Hematopoietic multipotent progenitor cell treated with erythropoietin and hydrocortisone succinate and interleukin-3 and kit ligand, for 17 days (in vitro differentiated cells): ENCODE measurements at regions not wholly inside any gene's neighbourhood (a gene's known extent, or its start where the extent isn't known, plus 50 kb on each side); places are given as distances from the start of the nearest gene placed in this dataset.

Experiments
- DNase-seq: peaks from one replicate; pipeline ENCODE4 v3.0.0-alpha.2; 2015; ENCODE audit warnings: low spot score

DNA sequence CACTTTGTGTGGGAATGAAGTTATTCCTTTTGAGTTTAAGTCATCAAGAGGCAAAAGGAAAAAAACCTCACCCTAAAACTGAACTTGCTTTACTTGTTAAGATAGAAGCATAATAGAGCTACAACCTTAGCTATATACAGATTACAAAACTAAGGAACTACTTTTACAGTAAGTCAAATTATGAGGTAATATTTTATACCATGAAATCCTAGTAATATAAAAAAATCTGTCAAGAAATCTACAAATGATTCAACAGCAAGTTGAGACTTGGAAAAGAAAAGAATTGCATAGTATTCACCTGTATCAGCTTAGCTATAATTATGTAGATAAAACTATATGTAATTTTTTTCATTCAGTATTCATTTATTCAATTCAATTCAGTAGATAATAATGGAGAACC, 335.3 kb downstream of the KLF5 start:
- no peak for DNase-seq

DNA sequence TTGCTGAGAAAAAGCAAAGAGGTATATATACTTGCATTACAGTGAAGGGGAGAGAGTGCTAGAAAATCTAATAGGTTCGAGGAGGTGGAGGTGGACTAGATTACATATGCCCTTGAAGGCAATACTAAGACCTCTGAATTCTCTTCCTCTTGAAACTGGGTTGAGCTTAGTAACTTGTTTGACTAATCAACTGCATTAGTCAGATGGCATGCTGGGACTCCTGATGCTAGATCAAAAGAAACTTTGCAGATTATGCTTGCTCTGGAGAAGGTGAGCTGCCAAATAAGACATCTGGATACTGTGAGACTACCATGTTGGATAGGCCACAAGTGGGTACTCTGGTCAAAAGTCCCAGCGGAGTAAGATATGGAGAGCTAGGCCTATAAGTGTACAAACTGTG, 331.3 kb downstream of the KLF5 start:
- no peak for DNase-seq

DNA sequence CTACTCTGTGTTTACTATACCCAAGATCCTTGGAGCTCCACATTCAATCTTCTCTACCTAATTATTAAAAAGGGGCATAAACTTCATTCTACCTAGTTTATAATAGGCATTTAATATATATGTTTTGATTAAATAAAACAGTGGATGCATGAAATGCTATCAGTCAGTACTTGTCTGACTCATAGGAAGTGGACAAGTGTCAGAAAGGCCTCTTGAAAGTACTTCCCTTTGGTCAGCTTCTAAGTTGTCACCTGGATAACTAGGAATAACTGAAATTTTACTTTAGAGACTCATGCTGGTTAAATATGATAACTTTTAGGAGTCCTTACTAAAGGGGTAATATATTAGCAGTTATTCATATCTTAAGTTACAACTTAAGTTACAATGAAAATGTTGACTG, 329.8 kb downstream of the KLF5 start:
- no peak for DNase-seq

DNA sequence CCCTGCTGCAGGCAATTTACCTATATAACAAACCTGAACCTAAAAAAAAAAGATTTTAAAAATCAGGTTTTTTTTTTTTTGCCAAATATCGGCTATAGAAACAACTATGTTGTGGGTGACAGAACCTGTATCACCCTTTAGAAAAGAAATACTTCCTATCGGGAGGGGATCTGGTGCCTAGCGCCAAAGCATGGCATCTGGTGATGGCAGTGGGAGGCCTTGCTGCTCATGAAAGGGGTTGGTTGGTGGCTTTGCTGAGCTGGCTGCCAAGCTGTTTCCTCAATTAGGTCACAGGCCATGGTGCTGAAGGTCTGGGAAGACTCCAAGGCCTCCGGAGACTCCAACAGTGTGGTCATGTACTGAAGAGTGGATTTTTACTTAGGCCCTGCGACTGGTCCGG, 328.5 kb downstream of the KLF5 start:
- no peak for DNase-seq

DNA sequence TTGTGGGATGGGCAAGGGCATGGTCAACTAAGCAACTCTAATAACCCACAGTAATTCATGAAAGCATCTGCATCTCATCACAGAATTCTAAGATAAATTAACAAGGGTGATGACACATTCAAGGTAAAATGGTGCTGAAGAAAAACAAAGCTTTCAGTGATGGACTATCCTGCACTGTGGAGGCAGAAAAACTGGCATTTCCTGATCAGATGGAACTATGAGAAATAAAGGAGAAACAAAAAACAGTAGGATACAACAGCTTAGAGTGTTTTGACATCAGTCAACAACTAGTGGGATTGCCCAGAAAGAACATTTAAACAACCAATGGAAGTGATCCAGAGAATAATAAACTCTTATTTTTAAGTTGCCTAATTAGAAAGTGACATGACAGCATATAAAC, 327.0 kb downstream of the KLF5 start:
- DNase-seq, result no peak

DNA sequence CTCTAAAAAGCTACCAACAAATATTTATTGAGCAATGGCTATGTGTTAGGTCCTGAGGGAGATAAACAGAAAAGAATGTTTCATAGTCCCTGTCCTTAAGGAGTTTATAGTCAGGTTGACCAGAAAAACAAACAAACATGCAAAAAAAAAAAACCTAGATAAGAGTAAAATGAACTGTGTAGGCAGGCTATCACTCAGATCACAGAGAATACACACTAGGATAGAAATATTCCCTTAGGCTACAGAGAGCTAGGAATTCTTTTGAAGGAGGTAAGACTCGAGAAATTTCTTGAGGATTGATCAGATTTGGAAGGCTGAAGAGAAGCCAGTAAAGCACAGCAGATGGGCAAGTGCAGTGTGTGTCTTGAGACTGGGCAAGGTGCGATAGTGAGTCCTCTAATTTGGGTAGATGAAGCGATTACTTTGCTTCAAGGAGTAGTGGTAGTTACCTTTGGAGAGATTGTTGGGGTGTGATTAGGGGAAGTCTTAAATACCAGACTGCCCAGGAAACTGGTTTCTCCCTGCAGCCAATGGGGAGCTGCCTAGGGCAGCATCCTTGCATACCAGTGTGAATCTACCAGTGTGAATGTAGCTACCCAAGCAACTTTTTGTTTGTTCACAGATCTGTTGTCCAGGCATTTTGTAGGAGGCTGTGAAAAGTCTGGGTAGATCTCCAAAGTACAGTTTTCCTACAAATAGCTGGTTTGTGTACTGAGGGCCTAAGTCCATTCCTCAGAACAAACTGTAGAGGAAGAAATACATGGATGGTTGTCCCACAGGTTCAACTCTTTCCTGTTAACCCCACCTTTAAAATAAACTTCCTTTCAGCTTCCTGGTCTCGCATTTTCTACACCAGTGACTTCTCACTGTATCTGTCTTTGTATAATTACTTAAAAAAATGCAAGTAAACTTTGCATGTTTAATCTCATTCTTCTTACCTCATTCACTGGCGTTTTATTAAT, 314.1 kb downstream of the KLF5 start:
- DNase-seq, result no peak

DNA sequence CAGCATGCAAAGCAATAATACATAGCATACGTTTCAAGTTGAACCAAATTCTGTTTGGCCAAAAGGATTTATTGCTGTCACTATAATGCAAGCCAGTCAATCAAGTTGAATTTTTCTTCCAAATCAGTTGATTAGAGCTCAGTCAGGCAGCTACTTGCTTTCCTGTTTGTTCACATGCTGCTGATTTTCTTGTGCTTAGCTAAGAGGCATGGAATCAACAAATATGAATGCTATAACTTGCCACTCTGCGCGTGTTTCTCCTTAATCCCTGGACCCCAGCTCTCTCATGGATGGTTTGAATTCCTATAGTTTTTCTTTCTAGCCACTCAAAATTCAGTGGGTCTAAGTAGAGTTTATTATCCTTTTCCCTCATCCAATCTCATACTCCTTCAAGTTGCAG, 311.3 kb downstream of the KLF5 start:
- DNase-seq, result no peak

DNA sequence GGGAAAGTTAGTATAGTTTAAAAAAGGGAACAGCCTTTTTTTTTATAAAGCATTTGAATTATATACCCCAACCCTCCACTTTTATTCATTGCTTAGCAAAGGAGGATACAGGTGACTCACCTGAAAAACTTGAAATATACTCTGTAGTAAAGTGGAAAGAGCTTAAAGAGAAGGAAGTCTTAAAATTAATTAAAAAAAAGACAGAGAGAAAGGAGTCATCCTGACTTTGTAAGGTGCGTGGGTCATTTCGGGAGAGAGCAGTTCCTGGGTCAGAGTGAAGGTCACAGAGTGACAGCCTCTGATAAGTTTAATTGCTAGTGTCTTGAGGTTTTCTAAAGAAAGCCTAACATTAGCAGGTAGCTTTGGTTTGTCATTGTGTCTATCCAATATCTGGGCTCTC, 310.3 kb downstream of the KLF5 start:
- no peak for DNase-seq

DNA sequence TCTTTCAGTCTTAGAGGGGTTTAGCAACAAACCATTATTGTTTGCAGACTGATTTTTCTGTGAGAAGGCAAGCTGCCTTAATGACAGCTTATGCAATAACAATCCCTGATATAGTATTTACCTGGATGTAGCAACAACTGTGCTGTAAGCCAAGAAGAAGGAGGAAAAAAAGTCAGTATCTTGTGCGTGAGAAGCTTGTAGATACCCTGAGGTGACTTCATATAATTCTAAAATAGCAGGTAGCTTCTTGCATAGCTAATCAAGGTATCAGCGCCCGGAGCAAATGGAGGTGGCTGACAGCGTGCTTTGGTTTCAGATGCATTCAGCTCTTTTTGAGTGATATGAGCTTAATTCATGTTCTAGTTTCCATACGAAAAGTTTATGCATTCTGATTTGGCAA, 309.8 kb downstream of the KLF5 start:
- no peak for DNase-seq

DNA sequence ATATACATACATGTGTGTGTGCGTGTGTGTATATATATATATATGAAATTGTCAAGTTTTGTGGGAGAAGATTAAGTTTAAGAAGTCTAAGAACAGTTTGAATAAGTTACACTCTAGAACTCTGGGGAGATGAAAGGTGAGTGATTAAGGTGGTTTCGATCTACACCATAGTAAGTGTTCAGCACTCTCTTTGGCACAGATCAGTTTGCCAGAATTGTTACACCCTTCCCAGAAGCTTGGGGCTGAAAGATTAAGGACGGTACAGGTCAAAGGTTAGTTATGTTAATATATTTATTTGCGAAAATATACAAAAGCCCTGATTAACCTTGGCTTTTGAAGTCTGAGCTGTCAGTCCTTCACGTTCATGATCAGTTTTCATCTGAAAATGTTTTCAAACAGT, 309.1 kb downstream of the KLF5 start:
- DNase-seq, result no peak

DNA sequence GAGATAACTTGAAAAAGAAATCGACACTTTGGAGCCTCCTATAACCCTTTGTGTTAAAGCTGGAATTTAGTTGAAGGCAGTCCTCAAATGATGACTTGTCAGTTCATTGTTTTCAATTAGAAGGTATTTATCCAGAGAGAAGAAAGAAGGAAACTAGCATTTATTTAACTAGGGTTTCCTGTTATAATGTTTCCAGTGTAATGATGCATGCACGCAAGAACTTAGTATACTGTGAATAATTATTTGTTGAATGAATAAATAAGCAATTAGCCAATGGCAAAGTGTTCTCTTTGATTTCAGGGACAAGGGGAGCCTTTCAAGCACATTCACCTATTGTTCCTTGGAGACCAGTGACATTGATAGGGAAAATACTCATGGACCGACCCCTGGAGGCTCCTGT, 307.4 kb downstream of the KLF5 start:
- no peak for DNase-seq

DNA sequence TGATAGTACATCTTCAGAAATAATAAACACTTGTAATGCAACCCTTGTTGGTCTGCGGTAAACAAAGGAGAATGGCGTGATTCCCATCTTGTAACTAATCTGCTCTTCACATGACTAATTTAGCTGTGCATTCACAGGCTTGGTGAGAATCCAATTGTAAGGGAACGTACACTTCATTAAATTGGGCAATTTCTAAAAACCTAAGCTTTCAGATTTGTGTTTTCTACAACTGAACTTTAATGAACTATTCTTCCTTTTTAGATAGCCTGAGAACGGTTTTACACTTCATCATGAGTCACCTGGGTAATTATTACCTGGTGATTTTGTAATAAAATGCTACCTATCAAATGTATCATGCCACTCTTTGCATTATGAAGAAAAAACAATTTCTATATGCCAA, 306.9 kb downstream of the KLF5 start:
- DNase-seq, result no peak

DNA sequence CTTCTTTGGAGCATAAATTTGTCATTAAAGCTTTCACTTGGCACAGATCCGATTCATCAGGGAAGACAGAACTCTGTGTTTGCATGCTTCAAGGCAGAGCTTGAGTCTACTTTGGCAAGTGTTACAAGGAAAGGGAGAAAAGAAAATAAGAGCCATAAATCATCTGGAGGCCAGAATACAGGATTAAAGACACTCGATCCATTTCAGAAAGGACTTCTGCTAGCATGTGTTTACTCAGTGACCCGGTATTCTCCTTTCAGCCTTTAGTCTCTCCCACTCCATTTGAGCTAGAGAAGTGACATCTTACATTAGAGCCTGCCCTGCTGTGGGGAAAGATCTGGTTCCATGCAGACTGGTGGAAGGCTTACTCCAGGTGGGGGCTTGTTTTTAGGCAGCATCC, 306.4 kb downstream of the KLF5 start:
- no peak for DNase-seq

DNA sequence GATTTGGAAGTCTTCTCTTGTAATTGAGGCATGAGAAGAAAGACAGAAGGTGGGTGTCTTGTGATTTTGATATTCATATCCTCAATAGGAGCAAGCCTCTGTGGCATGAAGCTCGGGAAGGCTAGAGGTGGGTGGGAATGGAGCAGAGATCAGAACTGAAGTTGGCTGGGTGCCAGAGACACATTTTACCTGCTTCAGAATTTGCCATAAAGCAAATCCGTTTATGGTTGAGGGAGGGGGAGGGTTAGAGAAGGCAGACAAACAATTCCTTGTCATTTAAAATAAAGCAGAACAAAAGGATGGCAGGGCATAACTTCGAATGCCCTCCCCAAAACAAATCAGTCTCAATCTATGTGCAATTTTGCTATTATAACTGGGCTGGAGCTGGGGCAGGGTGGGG, 305.9 kb downstream of the KLF5 start:
- DNase-seq, result no peak

DNA sequence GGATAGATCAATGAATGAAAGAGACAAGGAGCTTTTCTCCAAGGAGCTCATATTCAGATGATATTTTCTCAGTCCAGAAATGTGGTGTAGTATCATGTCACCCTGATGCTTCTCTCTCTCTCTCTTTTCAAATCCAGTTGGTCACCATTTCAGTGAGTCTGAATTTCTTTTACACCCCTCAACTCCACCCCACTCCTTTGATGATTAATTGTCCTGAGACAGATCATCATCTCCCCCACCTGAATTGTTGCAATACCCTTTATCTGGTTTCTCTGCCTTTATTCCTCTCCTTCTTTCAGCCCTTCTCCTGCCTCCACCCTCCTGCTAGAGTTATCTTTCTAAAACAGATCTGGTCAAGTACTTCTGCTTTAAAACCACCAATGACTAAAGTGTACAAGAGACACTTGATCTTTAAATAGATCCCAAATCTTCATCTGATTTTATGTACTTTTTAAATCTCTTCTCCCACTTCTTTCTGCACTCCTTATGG, 299.8 kb downstream of the KLF5 start:
- no peak for DNase-seq

DNA sequence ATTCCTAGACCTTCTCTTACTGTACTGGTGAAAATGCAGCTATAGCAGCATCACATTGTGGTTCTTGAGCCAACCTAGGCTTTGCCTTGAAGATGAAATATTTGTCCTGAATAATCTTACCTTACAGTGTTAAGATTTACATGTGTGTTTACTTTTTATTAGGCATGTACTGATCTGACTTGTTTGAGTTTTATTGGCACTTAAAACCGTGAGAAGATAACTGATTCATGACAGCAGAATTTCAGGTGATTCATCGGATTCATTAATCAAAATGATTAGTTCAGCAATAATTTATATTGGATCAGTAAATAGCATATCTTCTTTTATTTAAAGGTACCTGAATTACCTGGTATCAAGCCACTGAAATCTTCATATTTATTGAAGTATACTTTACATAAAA, 296.3 kb downstream of the KLF5 start:
- DNase-seq, result no peak

DNA sequence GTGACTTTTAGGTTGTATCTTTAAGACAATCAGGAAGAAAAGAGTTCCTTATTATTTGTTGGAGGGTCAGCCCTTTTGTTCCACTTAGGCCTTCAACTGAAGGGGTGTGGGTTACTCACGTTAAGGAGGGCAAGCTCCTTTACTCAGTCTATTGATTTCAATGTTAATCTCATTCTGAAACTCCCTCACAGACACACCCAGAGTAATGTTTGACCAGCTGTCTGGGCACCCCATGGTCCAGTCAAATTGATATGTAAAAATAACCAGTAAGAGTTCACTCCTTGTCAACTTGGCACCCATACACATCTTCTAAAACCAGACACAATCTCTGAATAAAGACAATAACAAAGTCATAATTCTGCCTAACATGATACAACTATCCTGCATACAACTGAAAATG, 292.9 kb downstream of the KLF5 start:
- DNase-seq, result no peak

DNA sequence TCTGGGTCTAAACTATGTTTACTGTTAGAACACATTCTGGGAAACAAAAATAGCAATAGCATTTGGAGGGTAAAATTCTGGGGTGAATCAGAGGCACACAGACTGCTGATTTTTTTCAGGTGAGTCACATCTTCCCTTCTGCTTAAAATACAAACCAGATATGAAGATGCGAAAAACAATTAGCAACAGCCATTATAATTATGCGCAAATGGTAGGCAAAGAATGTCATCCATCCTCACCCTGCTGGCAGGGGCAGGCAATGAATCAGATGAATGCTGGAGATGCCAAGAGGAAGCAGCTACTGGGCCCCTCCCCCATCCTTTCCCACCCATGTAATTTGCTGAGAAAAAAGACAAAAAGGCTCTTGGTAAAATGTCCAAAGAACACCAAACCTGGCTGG, 282.9 kb downstream of the KLF5 start:
- DNase-seq, result no peak

DNA sequence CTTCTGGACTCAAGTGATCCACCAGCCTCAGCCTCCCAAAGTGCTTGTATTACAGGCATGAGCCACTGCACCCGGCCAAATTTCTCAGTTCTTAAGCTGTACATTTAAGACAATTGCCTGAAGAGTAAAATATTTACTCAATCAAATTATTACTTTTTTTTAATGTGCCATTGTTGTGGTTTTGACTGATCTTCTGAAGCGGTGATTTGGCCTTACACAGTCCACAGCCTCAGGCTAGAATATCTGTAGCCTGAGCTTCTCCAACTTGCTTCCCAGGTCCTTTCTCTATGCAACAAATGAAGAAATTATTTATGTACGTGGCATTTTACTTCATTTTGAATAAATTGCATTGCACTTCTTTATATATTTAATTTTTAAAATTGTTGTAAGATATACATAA, 281.3 kb downstream of the KLF5 start:
- DNase-seq, result no peak

DNA sequence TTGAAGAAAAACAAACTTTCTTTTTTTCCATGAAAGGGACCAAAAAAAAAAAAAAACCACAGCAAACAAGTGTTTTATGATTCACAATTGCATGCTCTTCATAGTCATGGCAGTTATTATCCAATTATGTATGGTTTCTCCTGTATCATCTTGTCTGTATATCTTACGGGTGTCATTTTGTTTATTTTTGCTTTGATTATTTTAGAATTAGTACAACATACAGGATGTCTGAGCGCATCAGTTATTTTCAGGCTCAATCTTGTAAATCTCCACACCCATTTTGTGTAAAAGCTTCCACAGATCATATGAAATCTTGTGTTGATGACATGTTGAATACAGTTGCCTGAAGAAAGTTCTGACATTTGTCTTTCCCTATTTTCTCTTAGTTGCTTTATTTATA, 280.3 kb downstream of the KLF5 start:
- DNase-seq, result no peak

DNA sequence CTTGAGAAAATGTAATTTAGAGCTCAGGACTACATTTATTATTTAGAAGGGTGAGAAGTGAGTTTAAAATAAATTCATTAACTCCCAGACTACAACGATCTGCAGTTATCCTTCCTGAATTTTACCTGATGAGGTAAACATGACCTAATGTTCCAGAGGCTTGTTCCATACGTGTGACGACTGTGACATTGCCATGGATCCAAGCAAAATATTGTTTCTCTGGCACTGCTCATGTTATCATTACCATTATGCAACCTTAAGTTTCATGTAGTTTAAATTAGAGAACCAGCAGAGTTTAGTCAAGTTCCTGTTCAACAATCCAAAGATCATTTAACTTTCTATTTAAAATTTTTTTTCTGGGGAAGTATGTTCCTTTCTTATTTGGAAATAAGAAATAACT, 279.6 kb downstream of the KLF5 start:
- DNase-seq, result no peak

DNA sequence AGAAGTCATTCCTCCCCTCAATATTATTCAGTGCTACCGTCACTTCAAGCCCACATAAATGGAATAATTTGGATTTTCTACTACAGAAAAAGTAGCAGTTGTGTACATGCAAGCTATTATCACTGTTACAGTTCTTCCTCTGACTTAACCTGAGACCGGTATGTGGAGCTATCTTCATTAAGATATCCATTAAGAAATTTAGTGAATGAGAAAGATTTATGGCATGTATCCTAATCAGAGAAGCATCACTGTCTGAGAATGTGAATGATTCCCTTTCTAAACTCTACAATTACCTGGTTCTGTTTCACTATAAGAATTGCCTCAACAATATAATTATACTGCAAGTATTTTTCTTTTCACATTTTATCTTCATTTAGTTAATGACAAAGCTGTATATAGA, 278.7 kb downstream of the KLF5 start:
- no peak for DNase-seq

DNA sequence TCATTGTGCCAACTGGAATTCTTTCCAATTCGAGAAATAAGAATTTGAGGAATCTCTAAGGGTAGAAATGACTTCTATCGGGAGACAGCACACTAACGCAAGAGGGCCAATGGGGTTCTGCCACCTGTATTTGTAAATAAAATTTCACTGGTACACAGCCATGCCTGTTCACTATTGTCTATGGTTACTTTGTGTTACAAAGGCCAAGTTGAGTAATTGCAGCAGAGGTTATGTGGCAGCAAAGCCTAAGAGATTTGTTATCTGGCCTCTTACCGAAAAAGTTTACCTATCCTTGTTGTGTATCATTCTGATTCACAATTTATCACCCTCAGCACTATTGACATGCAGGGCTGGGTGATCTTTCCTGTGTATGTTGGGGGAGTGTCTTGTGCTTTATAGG, 278.0 kb downstream of the KLF5 start:
- DNase-seq, result no peak

DNA sequence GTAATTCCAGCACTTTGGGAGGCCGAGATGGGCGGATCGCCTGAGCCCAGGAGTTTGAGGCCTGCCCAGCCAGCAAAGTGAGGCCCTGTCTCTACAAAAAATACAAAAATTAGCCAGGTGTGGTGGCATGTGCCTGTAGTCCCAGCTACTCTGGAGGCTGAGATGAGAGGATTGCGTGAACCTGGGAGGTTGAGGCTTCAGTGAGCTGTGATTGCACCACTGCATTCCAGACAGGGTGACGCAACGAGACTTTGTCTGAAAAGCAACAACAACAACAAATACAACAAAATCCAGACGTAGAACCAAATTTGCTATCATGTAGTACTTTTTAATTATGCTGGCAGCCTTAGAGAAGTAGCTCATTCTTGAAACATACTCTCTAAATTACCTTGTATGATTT, 277.1 kb downstream of the KLF5 start:
- DNase-seq, result no peak
